IMR-90 (cell line): ENCODE measurements at regions not wholly inside any gene's neighbourhood (a gene's known extent, or its start where the extent isn't known, plus 50 kb on each side); places are given as distances from the start of the nearest gene placed in this dataset.

Experiments used
- ATAC-seq: fragments of 200-7000 bp; cut with Tn5 transposase; 2 replicates; pipeline ENCODE4 v1.9.1; 2020; ENCODE audit warnings: low read depth, mild to moderate bottlenecking, moderate library complexity
- BruUV-seq: library from RNA; stranded (reverse); fragments of 400-500 nt; replicated peaks from 2 replicates; lab custom pipeline; 2021; lab: Mats Ljungman, UMichigan
- CTCF ChIA-PET: fragments of 300-600 bp; formaldehyde crosslinking; extraction: SDS; loops from one replicate; lab custom pipeline; 2021; ENCODE audit warnings: antibody characterized with exemption; lab: Yijun Ruan, JAX
- POLR2A ChIA-PET: fragments of 300-600 bp; sonication (Branson Sonifier 250); formaldehyde crosslinking; loops from one replicate; lab custom pipeline; 2022; ENCODE audit warnings: antibody characterized with exemption; ENCODE audit not compliant: unreplicated experiment; lab: Charles Lee
- DNase-seq: peaks from one replicate; pipeline ENCODE4 v3.0.0; 2013
- H2AFZ ChIP-seq: replicated peaks from 2 replicates; pipeline ENCODE3; 2013; ENCODE audit warnings: low read length, mild to moderate bottlenecking; ENCODE audit not compliant: poor library complexity
- H2AK5ac ChIP-seq: 2 replicates; pipeline ENCODE4 v1.6.1; 2013; ENCODE audit warnings: low read depth, low read length, inconsistent platforms
- H2AK9ac ChIP-seq: replicated peaks from 2 replicates; pipeline ENCODE3; 2013; ENCODE audit warnings: mild to moderate bottlenecking, low read depth, low read length, moderate library complexity; ENCODE audit not compliant: poor library complexity
- H2BK120ac ChIP-seq: 2 replicates; pipeline ENCODE4 v1.6.1; 2013; ENCODE audit warnings: low read depth, low read length, inconsistent platforms
- H2BK15ac ChIP-seq: 3 replicates; pipeline ENCODE4 v1.6.1; 2013; ENCODE audit warnings: low read depth, low read length, inconsistent platforms
- H2BK20ac ChIP-seq: 2 replicates; pipeline ENCODE4 v1.6.1; 2013; ENCODE audit warnings: low read depth, mild to moderate bottlenecking, inconsistent platforms, low read length, moderate library complexity
- H2BK5ac ChIP-seq: 2 replicates; pipeline ENCODE4 v1.6.1; 2013; ENCODE audit warnings: mild to moderate bottlenecking, low read depth, low read length, inconsistent platforms; ENCODE audit not compliant: poor library complexity, severe bottlenecking
- H3K14ac ChIP-seq: replicated peaks from 2 replicates; pipeline ENCODE4 v1.6.1; 2013; ENCODE audit warnings: low read depth, low read length, inconsistent platforms
- H3K18ac ChIP-seq: 2 replicates; pipeline ENCODE4 v1.6.1; 2013; ENCODE audit warnings: low read depth, low read length, control low read depth
- H3K23ac ChIP-seq: 2 replicates; pipeline ENCODE4 v1.6.1; 2013; ENCODE audit warnings: low read depth, low read length, inconsistent platforms
- H3K27ac ChIP-seq: 2 replicates; pipeline ENCODE4 v1.5.1; 2013; ENCODE audit warnings: mild to moderate bottlenecking, control low read depth, low read length; ENCODE audit not compliant: insufficient read depth
- H3K27me3 ChIP-seq: 2 replicates; pipeline ENCODE4 v1.6.1; 2013; ENCODE audit warnings: low read length; ENCODE audit not compliant: control insufficient read depth, insufficient read depth
- H3K36me3 ChIP-seq: 2 replicates; pipeline ENCODE4 v1.6.1; 2013; ENCODE audit warnings: low read length, mixed read lengths; ENCODE audit not compliant: control insufficient read depth, insufficient read depth
- H3K4ac ChIP-seq: 2 replicates; pipeline ENCODE4 v1.6.1; 2013; ENCODE audit warnings: low read depth, low read length, inconsistent platforms
- H3K4me1 ChIP-seq: 2 replicates; pipeline ENCODE4 v1.6.1; 2013; ENCODE audit warnings: low read length, mixed read lengths; ENCODE audit not compliant: control insufficient read depth, insufficient read depth
- H3K4me2 ChIP-seq: 2 replicates; pipeline ENCODE4 v1.6.1; 2013; ENCODE audit warnings: low read depth, mild to moderate bottlenecking, control low read depth, low read length, moderate library complexity
- H3K4me3 ChIP-seq: 2 replicates; pipeline ENCODE4 v1.5.1; 2013; ENCODE audit warnings: low read depth, mild to moderate bottlenecking, control low read depth, low read length, moderate library complexity; ENCODE audit not compliant: insufficient read depth
- H3K56ac ChIP-seq: 2 replicates; pipeline ENCODE4 v1.6.1; 2013; ENCODE audit warnings: low read length, inconsistent platforms; ENCODE audit not compliant: insufficient read depth; ENCODE audit errors: extremely low read depth
- H3K79me1 ChIP-seq, 2 experiments: 2 replicates each; pipeline ENCODE4 v1.6.1; 2013; ENCODE audit warnings: low read length in 2 of 2, inconsistent platforms in 1 of 2, low read depth in 1 of 2
- H3K9ac ChIP-seq: 2 replicates; pipeline ENCODE4 v1.6.1; 2013; ENCODE audit warnings: low read depth, low read length, control low read depth
- H3K9me1 ChIP-seq: 2 replicates; pipeline ENCODE4 v1.6.1; 2013; ENCODE audit warnings: low read length, inconsistent platforms; ENCODE audit not compliant: insufficient read depth
- H3K9me3 ChIP-seq: 2 replicates; pipeline ENCODE4 v1.6.1; 2013; ENCODE audit warnings: low read length; ENCODE audit not compliant: control insufficient read depth, insufficient read depth
- H4K20me1 ChIP-seq: 2 replicates; pipeline ENCODE4 v1.6.1; 2013; ENCODE audit warnings: low read length, inconsistent platforms; ENCODE audit not compliant: insufficient read depth
- H4K5ac ChIP-seq: 2 replicates; pipeline ENCODE4 v1.6.1; 2013; ENCODE audit warnings: mild to moderate bottlenecking, low read depth, low read length, control low read depth
- H4K8ac ChIP-seq, 2 experiments: 2 replicates each; pipeline ENCODE4 v1.6.1; 2013; ENCODE audit warnings: low read depth in 2 of 2, low read length in 2 of 2, control low read depth in 1 of 2, inconsistent platforms in 1 of 2
- H4K91ac ChIP-seq: 2 replicates; pipeline ENCODE4 v1.6.1; 2013; ENCODE audit warnings: low read depth, low read length, inconsistent platforms; ENCODE audit not compliant: insufficient read depth
- BHLHE40 ChIP-seq: fragments of 150-350 bp; IDR thresholded peaks from 2 replicates; pipeline ENCODE4 v1.6.1; 2016; ENCODE audit warnings: mild to moderate bottlenecking, low read depth, low read length
- CEBPB ChIP-seq: IDR thresholded peaks from 2 replicates; pipeline ENCODE4 v1.6.1; 2012; ENCODE audit warnings: low read depth, low read length, improper control_type of control experiment
- POLR2A ChIP-seq: IDR thresholded peaks from 2 replicates; pipeline ENCODE4 v1.6.1; 2012; ENCODE audit warnings: mild to moderate bottlenecking, low read depth, low read length
- RCOR1 ChIP-seq: IDR thresholded peaks from 2 replicates; pipeline ENCODE4 v1.6.1; 2012; ENCODE audit warnings: mild to moderate bottlenecking, low read length, improper control_type of control experiment; ENCODE audit not compliant: insufficient replicate concordance
- SMC3 ChIP-seq: fragments of 150-350 bp; IDR thresholded peaks from 2 replicates; pipeline ENCODE4 v1.6.1; 2016; ENCODE audit warnings: low read depth, mild to moderate bottlenecking, antibody characterized with exemption, low read length, moderate library complexity
- USF2 ChIP-seq: fragments of 150-350 bp; IDR thresholded peaks from 2 replicates; pipeline ENCODE4 v1.6.1; 2017; ENCODE audit warnings: mild to moderate bottlenecking, antibody characterized with exemption, low read length, low read depth
- WGBS, 2 experiments: methylation state at CpG; one replicate each; pipeline versions ENCODE4 v1.1.5 to v1.1.7; 2013; ENCODE audit warnings: missing lambda C conversion rate in 2 of 2; ENCODE audit not compliant: insufficient read length in 1 of 2; ENCODE audit errors: extremely low coverage in 2 of 2; 5-methylcytosine and 5-hydroxymethylcytosine counted together
- dilution Hi-C: fragments of 300-500 bp; cut with HindIII; formaldehyde crosslinking; loops from one replicate; pipeline ENCODE4 v1.14.3; 2018; ENCODE audit warnings: low sequenced_read_pairs; ENCODE audit not compliant: unreplicated experiment
- in situ Hi-C: fragments of 300-500 bp; cut with MboI; formaldehyde crosslinking; loops from 3 replicates; pipeline ENCODE4 v1.14.3; 2019; ENCODE audit warnings: low sequenced_read_pairs, inconsistent platforms, mixed read lengths
- intact Hi-C: fragments of 100-400 bp; cut with micrococcal nuclease; formaldehyde crosslinking; loops from 2 replicates; pipeline ENCODE4 v1.10.0; 2022

GRCh38 chr11:134712228-134713145 is 300.4 kb upstream of the B3GAT1 start (continued):
- TF ChIP-seq POLR2A: no peak

- no peak overlapping the region for H2AK5ac ChIP-seq
- intact Hi-C loops: no loop called here
- dilution Hi-C loops: no loop called here
- H4K20me1 ChIP-seq: no peaks in the 10 kb centered on the region
- no peak overlapping the region for H2BK120ac ChIP-seq
- H3K4me3 ChIP-seq: no peak overlapping the region
- H3K4me2 ChIP-seq: no peak overlapping the region
- no peak overlapping the region for H2BK15ac ChIP-seq
- no CpG with 5 or more reads among the region's 8 CpGs for WGBS, 2 experiments
- TF ChIP-seq SMC3 (no peak), POLR2A (no peak), CEBPB (no peak), BHLHE40 (no peak), RCOR1 (no peak), USF2 (no peak)
- no peak overlapping the region for H3K14ac ChIP-seq
- no peak overlapping the region for H4K8ac ChIP-seq
- no peak overlapping the region for H3K27ac ChIP-seq
- H3K9me3 ChIP-seq: peaks cover 18% of the 10 kb centered on the region
- H3K27me3 ChIP-seq: no peaks in the 10 kb centered on the region
- H3K4ac ChIP-seq: no peak overlapping the region
- no peaks in the 10 kb centered on the region for H3K4me1 ChIP-seq
- no peak overlapping the region for H4K91ac ChIP-seq
- H3K79me1 ChIP-seq: no peaks in the 10 kb centered on the region
- ChIA-PET CTCF (no interaction called here), POLR2A (no interaction called here)
- no peaks in the 10 kb centered on the region for H3K36me3 ChIP-seq
- in situ Hi-C loops: no loop called here
- H3K9me1 ChIP-seq: no peaks in the 10 kb centered on the region
- H2BK5ac ChIP-seq: no peak overlapping the region
- no peak overlapping the region for H3K23ac ChIP-seq
- no peak overlapping the region for H2AK9ac ChIP-seq
- ATAC-seq (no peak), DNase-seq (no peak)
- no peak overlapping the region for H3K56ac ChIP-seq
- BruUV-seq: no TSS peak
- no peak overlapping the region for H2AFZ ChIP-seq
- no peak overlapping the region for H2BK20ac ChIP-seq
- H3K18ac ChIP-seq: no peak overlapping the region
- H3K9ac ChIP-seq: no peak overlapping the region
- H4K5ac ChIP-seq: no peak overlapping the region
Observed at GRCh38 chr11:134711588-134711987, 299.5 kb upstream of the B3GAT1 start.
